ENCODE measurements at regions not wholly inside any gene's neighbourhood (a gene's known extent, or its start where the extent isn't known, plus 50 kb on each side); places are given as distances from the start of the nearest gene placed in this dataset.

- TF ChIP-seq, protein P1, sequence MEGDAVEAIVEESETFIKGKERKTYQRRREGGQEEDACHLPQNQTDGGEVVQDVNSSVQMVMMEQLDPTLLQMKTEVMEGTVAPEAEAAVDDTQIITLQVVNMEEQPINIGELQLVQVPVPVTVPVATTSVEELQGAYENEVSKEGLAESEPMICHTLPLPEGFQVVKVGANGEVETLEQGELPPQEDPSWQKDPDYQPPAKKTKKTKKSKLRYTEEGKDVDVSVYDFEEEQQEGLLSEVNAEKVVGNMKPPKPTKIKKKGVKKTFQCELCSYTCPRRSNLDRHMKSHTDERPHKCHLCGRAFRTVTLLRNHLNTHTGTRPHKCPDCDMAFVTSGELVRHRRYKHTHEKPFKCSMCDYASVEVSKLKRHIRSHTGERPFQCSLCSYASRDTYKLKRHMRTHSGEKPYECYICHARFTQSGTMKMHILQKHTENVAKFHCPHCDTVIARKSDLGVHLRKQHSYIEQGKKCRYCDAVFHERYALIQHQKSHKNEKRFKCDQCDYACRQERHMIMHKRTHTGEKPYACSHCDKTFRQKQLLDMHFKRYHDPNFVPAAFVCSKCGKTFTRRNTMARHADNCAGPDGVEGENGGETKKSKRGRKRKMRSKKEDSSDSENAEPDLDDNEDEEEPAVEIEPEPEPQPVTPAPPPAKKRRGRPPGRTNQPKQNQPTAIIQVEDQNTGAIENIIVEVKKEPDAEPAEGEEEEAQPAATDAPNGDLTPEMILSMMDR (IDR thresholded peaks at IDR 0.05) = no peak
- no peak for TF ChIP-seq POLR2A (IDR thresholded peaks at IDR 0.05)
Measured at GRCh38 chr5:8857051-8857450, 688.8 kb downstream of the SEMA5A start.
